ENCODE measurements at regions not wholly inside any gene's neighbourhood (a gene's known extent, or its start where the extent isn't known, plus 50 kb on each side); places are given as distances from the start of the nearest gene placed in this dataset.

GRCh38 chr13:79637133-79637763 is 156.3 kb downstream of the NDFIP2 start:
- Histone ChIP-seq H3K79me2 (ENCODE audit: insufficient read depth, low read length) (no peaks in the 10 kb centered on the region), H3K79me1 (ENCODE audit: insufficient read depth, low read depth, low read length, poor library complexity, severe bottlenecking) (no peaks in the 10 kb centered on the region), H2BK120ac (ENCODE audit: low read depth, low read length, poor library complexity, severe bottlenecking) (no peak overlapping the region), H2BK20ac (ENCODE audit: low read depth, low read length, poor library complexity, severe bottlenecking) (no peak overlapping the region), H4K91ac (ENCODE audit: insufficient read length, low read depth, low read length) (no peak overlapping the region), H4K8ac (replicated peaks; ENCODE audit: insufficient read length, low read depth, low read length) (no peak overlapping the region), H4K20me1 (ENCODE audit: control insufficient read depth, insufficient read depth, insufficient read length) (no peaks in the 10 kb centered on the region), H3K27me3 (ENCODE audit: insufficient read depth, low read length) (no peaks in the 10 kb centered on the region), H2AFZ (ENCODE audit: low read length) (no peak overlapping the region), H3K4me2 (ENCODE audit: insufficient read depth, insufficient read length, low read length) (no peak overlapping the region), H3K23ac (ENCODE audit: insufficient read length, low read depth, low read length) (no peak overlapping the region), H3T11ph (ENCODE audit: low read length) (no peak overlapping the region), H3K9ac (ENCODE audit: extremely low read depth, insufficient read length, low read length) (no peak overlapping the region), H2BK5ac (ENCODE audit: insufficient read length, low read length) (no peak overlapping the region), H3K18ac (ENCODE audit: insufficient read length, low read depth, low read length) (no peak overlapping the region), H3K4me1 (ENCODE audit: insufficient read depth, low read length) (no peaks in the 10 kb centered on the region), H3K27ac (ENCODE audit: insufficient read length, low read depth, low read length) (no peak overlapping the region), H3K56ac (ENCODE audit: insufficient read length, low read depth, low read length) (no peak overlapping the region), H3K14ac (ENCODE audit: insufficient read depth, low read length) (no peak overlapping the region), H3K4ac (ENCODE audit: low read depth, low read length) (no peak overlapping the region), H3K23me2 (ENCODE audit: insufficient read length, low read depth, low read length, poor library complexity, severe bottlenecking) (no peaks in the 10 kb centered on the region), H4K5ac (ENCODE audit: insufficient read length, low read depth, low read length) (no peak overlapping the region), H2BK12ac (ENCODE audit: insufficient read length, low read depth, low read length) (no peak overlapping the region), H3K9me3 (ENCODE audit: control insufficient read depth, low read depth, low read length) (no peaks in the 10 kb centered on the region), H2BK15ac (ENCODE audit: low read depth, low read length) (no peak overlapping the region), H2AK5ac (ENCODE audit: insufficient read length, low read length) (no peak overlapping the region)
- Mint-ChIP-seq H3K36me3 (ENCODE audit: insufficient read depth in 1 of 3, low read depth in 3 of 3) (no peaks in the 10 kb centered on the region), H3K4me3 (no peak overlapping the region), H3K4me1 (no peaks in the 10 kb centered on the region), H3K27ac (no peak overlapping the region), H3K27me3 (ENCODE audit: low read depth) (no peaks in the 10 kb centered on the region), H3K9me3 (peaks cover 0 to 3% of the 10 kb centered on the region in 2 experiments; a peak in 1 of 5 replicates)
- no CpG with 5 or more reads among the region's 5 CpGs for WGBS (ENCODE audit: extremely low coverage, insufficient read length, low lambda C conversion rate)
- no peak for DNase-seq
- TF ChIP-seq, protein P1, sequence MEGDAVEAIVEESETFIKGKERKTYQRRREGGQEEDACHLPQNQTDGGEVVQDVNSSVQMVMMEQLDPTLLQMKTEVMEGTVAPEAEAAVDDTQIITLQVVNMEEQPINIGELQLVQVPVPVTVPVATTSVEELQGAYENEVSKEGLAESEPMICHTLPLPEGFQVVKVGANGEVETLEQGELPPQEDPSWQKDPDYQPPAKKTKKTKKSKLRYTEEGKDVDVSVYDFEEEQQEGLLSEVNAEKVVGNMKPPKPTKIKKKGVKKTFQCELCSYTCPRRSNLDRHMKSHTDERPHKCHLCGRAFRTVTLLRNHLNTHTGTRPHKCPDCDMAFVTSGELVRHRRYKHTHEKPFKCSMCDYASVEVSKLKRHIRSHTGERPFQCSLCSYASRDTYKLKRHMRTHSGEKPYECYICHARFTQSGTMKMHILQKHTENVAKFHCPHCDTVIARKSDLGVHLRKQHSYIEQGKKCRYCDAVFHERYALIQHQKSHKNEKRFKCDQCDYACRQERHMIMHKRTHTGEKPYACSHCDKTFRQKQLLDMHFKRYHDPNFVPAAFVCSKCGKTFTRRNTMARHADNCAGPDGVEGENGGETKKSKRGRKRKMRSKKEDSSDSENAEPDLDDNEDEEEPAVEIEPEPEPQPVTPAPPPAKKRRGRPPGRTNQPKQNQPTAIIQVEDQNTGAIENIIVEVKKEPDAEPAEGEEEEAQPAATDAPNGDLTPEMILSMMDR (conservative IDR thresholded peaks at IDR 0.05) = no peak
